Adrenal gland (tissue), 9 donors: ENCODE measurements at regions not wholly inside any gene's neighbourhood (a gene's known extent, or its start where the extent isn't known, plus 50 kb on each side); places are given as distances from the start of the nearest gene placed in this dataset.
A peak's percentile ranks its signal among the peaks of the same experiment; 100 is the strongest.

Experiments used
- DNase-seq, 7 donors: peaks; one replicate each; pipeline ENCODE4 v3.0.0-alpha.2; 2019 to 2020
- H3K27ac ChIP-seq, 5 donors: fragments of 200-600 bp; sonication (generic) in 4 of 5; 1 replicate in 3 of 5; 2 replicates in 2 of 5; pipeline versions ENCODE4 v1.5.1 to v1.8.0; 2016 to 2020; ENCODE audit warnings: mild to moderate bottlenecking in 1 of 5
- H3K27me3 ChIP-seq: fragments of 200-600 bp; 2 replicates; pipeline ENCODE4 v1.8.0; 2021
- H3K36me3 ChIP-seq, 2 donors: fragments of 200-600 bp; replicated peaks in 1 of 2; 1 replicate in 1 of 2; 2 replicates in 1 of 2; pipeline versions ENCODE4 v1.5.1 to v1.8.0; 2018 to 2022
- H3K4me1 ChIP-seq, 2 donors: fragments of 200-600 bp; replicated peaks in 1 of 2; 1 replicate in 1 of 2; 2 replicates in 1 of 2; pipeline versions ENCODE4 v1.5.1 to v1.8.0; 2018 to 2021
- H3K4me3 ChIP-seq, 4 donors: fragments of 200-600 bp; sonication (generic) in 3 of 4; one replicate each; pipeline ENCODE4 v1.5.1; 2016 to 2018
- H3K9me3 ChIP-seq, 3 donors: fragments of 200-600 bp; sonication (generic) in 1 of 3; replicated peaks in 1 of 3; 1 replicate in 2 of 3; 2 replicates in 1 of 3; pipeline versions ENCODE4 v1.5.1 to v1.8.0; 2016 to 2021
- CTCF ChIP-seq, 6 experiments: fragments of 450-650 bp in 4 of 6; fragments of 200-600 bp in 2 of 6; sonication (generic) in 1 of 6; IDR thresholded peaks; 1 replicate in 5 of 6; 2 replicates in 1 of 6; pipeline versions ENCODE4 v1.5.1 to v1.8.0; 2016 to 2021; ENCODE audit warnings: antibody characterized with exemption in 6 of 6, mild to moderate bottlenecking in 2 of 6, moderate library complexity in 1 of 6
- POLR2A ChIP-seq, 2 donors: fragments of 450-650 bp; IDR thresholded peaks; one replicate each; pipeline ENCODE4 v1.6.1; 2017; ENCODE audit warnings: antibody characterized with exemption in 2 of 2, mild to moderate bottlenecking in 2 of 2, moderate library complexity in 1 of 2
- WGBS, 4 donors: extraction: QIAGEN DNeasy Blood & Tissue Kit in 2 of 4; methylation state at CpG; one replicate each; pipeline versions ENCODE4 v1.1.5 to v1.1.7; 2013 to 2017; 5-methylcytosine and 5-hydroxymethylcytosine counted together
- intact Hi-C, 2 donors: fragments of 100-400 bp; cut with DNase I; formaldehyde crosslinking; loops; one replicate each; pipeline versions ENCODE4 v1.14.1 to v1.15.0; 2022 to 2023
- donor health status: healthy with polysubstance abuse.
- donor health status: Bipolar disorder and iron deficiency.
- donor health status: DM: yes; HTN: yes; CAD: no.
- donor health status: DM: no; HTN: no; CAD: no.
- donor health status: DM: no; HTN: no; CAD: no.

- intact Hi-C loops: no loop called here
- peak in 1 of 7 donors; percentile 11 for DNase-seq
- no peaks in the 10 kb centered on the region for H3K4me1 ChIP-seq
- no peaks in the 10 kb centered on the region for H3K36me3 ChIP-seq
- no peaks in the 10 kb centered on the region for H3K27me3 ChIP-seq
- no peaks in the 10 kb centered on the region for H3K9me3 ChIP-seq
- H3K4me3 ChIP-seq: no peak overlapping the region
- 84 to 89% (median 87%) methylated on average over 5 of the region's 5 CpGs for whole genome bisulfite sequencing, 4 donors
- H3K27ac ChIP-seq: no peak overlapping the region
- TF ChIP-seq CTCF (IDR thresholded peaks at IDR 0.05): no peak
- TF ChIP-seq POLR2A (IDR thresholded peaks at IDR 0.05): no peak
Measured at GRCh38 chr9:88759364-88759763, 224.4 kb downstream of the NXNL2 start.

DNA sequence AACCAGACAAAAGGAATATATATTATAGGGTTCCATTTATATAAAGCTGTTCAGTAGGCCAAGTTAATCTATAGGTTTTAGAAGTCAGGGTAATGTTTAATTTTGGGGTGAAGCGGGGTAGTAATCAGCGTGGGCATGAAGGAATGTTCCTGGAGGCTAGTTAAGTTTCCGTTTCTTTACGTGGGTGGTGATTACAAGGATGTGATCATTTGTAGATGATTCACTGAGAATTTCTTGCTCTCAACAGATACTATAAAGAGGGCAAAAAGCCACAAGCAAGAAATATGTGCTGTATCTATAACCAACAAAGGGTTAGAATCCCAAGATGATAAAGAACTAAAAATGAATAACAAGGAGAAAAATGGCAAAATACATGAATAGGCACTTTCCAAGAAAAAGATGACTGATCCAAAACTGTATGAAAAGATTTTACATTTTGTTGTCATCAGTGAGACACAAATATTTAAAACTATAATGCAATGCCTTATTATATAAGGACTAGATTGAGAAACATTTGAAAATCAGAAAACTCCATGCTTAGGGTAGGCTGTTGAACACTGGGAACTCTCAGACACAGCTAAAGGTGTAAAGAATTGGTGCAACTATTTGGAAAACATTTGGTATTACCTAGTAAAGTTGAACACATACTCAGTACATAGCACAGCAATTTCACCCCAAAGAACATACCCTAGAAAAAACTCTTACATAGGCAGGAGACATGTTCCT, 224.3 kb upstream of the S1PR3 start:
- 69 to 81% (median 73%) methylated on average over 4 of the region's 4 CpGs for WGBS, 4 donors
- intact Hi-C loops: no loop called here

GRCh38 chr9:88767504-88767790, 223.8 kb upstream of the S1PR3 start:
- Histone ChIP-seq H3K27ac (no peak overlapping the region), H3K9me3 (peaks cover 0 to 6% (median 0%) of the 10 kb centered on the region in 3 donors), H3K36me3 (no peaks in the 10 kb centered on the region), H3K4me3 (no peak overlapping the region), H3K4me1 (no peaks in the 10 kb centered on the region), H3K27me3 (no peaks in the 10 kb centered on the region)
- TF ChIP-seq POLR2A (IDR thresholded peaks at IDR 0.05): no peak
- TF ChIP-seq CTCF (IDR thresholded peaks at IDR 0.05): no peak
- no peak for DNase-seq
- intact Hi-C loops: no loop called here

More for the DNA sequence above, 224.3 kb upstream of the S1PR3 start:
- Histone ChIP-seq H3K36me3 (no peaks in the 10 kb centered on the region), H3K9me3 (peaks cover 0 to 6% (median 0%) of the 10 kb centered on the region in 3 donors), H3K4me3 (no peak overlapping the region), H3K27me3 (no peaks in the 10 kb centered on the region), H3K4me1 (no peaks in the 10 kb centered on the region), H3K27ac (no peak overlapping the region)
- DNase-seq: no peak
- TF ChIP-seq CTCF (IDR thresholded peaks at IDR 0.05): no peak
- no peak for TF ChIP-seq POLR2A (IDR thresholded peaks at IDR 0.05)

GRCh38 chr9:88772575-88772974, 218.7 kb upstream of the S1PR3 start:
- H3K27ac ChIP-seq: no peak overlapping the region
- intact Hi-C loops: no loop called here

More at GRCh38 chr9:88772575-88772974, 218.7 kb upstream of the S1PR3 start:
- H3K4me3 ChIP-seq: no peak overlapping the region
- no peak for DNase-seq
- WGBS, 4 donors: 69 to 91% (median 88%) methylated on average over 3 of the region's 3 CpGs
- peaks cover 0 to 18% of the 10 kb centered on the region in 2 donors for H3K4me1 ChIP-seq
- no peaks in the 10 kb centered on the region for H3K36me3 ChIP-seq
- TF ChIP-seq CTCF (IDR thresholded peaks at IDR 0.05) (no peak), POLR2A (IDR thresholded peaks at IDR 0.05) (no peak)
- H3K27me3 ChIP-seq: no peaks in the 10 kb centered on the region
- peaks cover 0 to 6% (median 0%) of the 10 kb centered on the region in 3 donors for H3K9me3 ChIP-seq
